HG02970 (cell line): ENCODE measurements at regions not wholly inside any gene's neighbourhood (a gene's known extent, or its start where the extent isn't known, plus 50 kb on each side); places are given as distances from the start of the nearest gene placed in this dataset.
"Not testable (repeated sequence)": the region's sequence is repeated elsewhere in the genome, so short reads cannot be mapped to it uniquely, and the experiment has no call there.

Experiments
- ATAC-seq: cut with Tn5 transposase; IDR thresholded peaks from one replicate; pipeline ENCODE4 v1.9.1; 2021; ENCODE audit warnings: mild to moderate bottlenecking, moderate library complexity, moderate number of reproducible peaks; ENCODE audit not compliant: unreplicated experiment, low FRiP score

DNA sequence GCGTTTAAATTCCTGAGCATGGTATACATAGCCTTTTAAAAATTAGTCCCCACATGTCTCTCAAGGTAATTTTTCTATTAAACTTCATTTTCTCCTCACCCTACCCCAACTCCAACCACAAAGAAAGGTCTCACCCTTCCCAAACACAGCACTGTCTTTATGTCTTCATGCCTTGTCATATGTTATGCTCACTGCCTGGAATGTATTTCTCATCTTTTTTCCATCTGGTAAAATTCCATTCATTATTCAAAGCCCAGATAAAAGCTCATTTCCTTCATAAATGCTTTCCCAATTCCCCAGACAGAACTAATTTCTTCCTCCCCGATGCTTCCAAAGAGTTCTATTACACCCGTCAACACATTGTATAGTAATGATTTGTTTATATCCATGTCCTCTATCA is 302.0 kb downstream of the ALDH8A1 start:
- no peak for ATAC-seq

DNA sequence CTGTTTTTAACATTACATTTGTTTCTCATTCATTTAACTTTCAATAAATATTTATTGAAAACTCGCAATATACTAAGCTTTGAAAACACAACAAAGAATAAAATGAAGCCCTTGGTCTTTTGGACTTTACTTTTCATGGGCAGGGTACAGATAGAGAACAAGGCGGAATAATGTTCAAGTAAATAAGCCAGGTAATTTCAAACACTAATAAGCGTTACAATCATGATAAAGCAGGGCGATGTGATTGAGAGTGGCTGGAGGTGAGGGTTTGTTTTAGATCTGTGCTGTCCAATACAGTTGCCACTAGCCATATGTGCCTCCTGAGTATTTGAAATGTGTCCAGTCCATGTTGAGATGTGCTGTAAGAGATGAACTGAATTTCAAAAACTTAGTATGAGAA is 307.1 kb downstream of the ALDH8A1 start:
- ATAC-seq, result no peak

DNA sequence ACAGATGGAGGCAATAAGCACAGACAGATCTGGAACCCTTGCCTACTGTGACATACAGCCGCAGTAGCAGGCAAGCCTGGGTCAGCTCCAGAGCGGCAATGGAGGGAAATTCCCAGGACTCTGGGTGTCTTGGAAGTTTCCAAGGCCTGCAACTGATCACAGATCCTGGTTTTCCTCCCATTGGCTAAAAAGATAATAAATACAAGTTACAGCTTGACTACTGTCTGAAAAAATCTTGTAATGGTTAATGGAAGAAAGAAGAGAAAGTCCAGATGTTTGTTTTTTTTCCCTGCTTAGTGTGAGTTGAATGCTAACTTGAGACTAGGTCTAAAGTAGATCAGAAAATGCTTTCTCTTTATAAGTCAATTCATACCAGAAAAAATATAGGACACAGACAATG is 307.6 kb downstream of the ALDH8A1 start:
- no peak for ATAC-seq

DNA sequence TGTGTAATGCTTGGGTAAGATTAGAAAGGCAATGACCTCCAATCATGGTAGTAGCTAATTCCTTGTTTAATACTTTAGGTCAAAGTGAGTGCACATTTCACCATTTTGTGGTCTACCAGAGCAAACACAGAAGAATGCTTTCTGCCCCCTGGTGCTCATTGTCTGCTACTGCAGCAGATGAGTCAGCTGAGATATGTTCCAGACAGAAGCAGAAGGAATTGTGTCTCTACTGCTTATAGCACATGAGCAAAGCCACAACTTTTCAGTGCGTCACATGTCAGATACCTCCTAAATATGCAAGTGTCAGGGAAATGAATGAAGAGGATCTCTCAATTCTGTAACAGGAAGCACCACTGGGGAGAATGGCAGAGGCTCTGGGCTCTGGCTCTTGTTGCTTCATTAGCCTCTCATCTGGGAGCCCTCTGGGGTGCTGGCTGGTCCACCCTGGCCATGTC is 308.9 kb downstream of the ALDH8A1 start:
- peak; percentile 78 for ATAC-seq

DNA sequence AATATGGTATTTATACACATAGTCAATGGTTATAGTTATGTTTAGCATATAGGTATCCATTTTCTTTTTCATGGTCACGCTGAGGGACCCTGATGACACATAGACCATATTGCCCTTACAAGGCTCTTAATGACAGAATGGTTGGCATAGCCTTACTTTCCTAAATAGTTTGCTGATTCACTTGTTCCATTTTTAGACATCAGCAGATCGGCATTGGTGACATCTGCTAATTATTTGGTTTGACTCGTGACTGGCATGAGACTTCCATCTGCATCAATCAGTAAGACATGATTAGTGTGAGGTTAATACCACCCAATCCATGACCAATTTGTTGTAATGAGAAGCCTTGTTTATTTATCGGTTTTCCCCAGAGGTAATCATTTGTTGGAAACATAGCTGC is 309.7 kb downstream of the ALDH8A1 start:
- ATAC-seq, result no peak

DNA sequence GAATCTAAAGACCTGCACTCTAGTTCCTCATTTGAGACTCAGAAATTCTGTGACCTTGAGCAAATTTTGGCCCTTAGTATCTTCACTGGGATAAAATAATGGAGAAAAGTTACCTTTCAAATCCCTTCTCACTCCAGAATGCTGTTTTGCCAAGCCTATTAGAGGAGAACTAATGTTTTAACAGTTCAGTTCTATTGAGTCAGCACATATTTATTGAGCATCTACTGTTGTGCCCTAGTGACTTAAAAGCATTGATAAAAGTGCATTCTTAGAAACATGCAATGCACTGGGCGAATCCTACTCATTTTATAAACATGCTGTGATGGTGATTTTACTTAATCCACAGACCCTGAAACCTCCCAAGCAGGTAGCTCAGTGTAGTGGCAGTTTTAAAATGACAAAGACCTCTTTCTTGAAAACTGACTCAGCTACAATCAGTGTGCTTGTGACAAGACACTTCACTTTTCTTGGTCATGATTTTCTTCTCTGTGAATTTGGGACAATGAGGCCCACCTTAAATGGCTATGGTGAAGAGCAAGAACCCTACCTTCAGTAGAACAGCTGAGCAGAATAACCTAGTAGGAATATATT is 312.0 kb downstream of the ALDH8A1 start:
- ATAC-seq, result no peak

DNA sequence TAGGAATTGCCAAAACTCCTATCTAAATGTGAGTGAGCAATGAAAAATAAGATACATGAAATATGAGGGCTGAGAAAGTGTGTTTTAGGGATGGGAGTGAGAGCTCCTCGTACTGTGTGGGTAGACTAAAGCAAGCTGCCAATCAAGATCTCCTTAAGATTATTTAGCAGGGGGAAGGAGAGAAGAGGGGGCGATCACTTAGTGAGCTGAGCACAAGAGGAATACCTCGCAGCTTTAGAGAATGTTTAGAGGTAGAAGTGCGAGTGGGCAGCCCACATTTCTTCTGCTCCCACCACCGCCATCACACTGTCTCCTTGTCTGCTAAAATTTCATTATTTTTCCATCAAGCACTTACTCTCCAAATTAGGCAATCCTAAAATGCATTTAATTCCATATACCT is 312.6 kb downstream of the ALDH8A1 start:
- no peak for ATAC-seq

DNA sequence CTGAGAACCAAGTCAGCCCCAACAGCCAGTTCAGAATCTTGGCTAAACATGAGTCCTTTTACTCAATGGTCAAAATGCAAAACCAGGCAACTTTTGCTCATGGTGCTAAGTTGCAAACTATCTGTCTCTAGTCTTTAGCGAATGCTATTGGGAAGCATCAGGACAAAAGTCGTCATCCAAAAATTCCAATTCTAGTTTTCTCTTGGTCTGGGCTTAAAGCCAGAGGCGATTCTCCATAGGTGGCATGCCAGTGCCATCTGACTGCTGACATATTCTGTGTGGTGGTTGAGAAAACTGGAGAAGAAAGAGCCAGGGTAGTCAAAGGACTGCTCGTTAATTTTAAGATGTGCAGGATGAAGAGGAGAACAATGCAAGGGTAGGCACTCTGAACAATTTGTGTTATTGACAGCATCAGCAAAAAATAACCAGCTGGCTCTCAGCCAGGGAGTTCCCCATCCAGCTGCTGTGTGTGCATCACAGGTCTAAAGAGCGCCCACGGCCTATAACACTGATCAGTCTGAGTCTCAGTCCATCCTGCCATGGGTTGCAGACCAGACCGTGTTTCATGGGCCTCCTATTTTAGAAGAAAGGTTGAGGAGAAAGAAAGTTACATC is 313.6 kb downstream of the ALDH8A1 start:
- ATAC-seq, result no peak

DNA sequence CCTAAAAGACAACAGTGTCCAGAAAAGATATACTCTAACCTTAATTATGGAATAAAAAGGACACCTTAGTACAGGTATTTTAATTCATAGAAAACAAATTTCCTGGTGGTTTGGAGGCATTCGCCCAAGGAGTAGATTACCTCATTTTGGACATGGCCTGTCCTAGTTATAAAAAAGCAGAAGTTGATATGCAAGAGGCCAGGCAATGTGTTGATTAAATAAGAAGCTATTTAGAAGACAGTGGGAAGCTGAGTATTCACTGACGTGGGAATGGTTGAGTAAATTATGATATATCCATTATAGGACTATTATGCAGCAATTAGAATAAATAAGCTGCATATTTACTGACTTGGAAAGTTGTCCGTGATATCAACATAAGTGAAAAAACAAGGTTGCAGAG is 314.9 kb downstream of the ALDH8A1 start:
- no peak for ATAC-seq

DNA sequence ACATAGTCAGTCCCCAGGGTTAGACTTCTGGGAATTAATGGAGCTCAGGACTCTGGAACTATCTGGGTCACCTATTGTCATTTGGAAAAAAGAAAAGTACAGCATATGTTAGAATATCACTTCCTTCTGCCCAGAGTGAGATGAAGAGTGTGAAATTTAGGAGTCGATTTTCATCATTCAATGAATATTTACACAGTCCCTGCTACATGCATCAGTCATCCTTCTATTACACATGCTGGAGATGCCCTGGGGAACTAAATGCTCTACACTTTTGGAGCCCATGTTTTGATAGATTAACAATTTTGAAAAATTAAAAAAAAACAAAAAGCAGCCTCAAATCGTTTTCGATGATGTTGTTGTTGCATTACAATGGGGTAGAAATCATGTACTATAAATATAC is 315.4 kb downstream of the ALDH8A1 start:
- ATAC-seq, result no peak

DNA sequence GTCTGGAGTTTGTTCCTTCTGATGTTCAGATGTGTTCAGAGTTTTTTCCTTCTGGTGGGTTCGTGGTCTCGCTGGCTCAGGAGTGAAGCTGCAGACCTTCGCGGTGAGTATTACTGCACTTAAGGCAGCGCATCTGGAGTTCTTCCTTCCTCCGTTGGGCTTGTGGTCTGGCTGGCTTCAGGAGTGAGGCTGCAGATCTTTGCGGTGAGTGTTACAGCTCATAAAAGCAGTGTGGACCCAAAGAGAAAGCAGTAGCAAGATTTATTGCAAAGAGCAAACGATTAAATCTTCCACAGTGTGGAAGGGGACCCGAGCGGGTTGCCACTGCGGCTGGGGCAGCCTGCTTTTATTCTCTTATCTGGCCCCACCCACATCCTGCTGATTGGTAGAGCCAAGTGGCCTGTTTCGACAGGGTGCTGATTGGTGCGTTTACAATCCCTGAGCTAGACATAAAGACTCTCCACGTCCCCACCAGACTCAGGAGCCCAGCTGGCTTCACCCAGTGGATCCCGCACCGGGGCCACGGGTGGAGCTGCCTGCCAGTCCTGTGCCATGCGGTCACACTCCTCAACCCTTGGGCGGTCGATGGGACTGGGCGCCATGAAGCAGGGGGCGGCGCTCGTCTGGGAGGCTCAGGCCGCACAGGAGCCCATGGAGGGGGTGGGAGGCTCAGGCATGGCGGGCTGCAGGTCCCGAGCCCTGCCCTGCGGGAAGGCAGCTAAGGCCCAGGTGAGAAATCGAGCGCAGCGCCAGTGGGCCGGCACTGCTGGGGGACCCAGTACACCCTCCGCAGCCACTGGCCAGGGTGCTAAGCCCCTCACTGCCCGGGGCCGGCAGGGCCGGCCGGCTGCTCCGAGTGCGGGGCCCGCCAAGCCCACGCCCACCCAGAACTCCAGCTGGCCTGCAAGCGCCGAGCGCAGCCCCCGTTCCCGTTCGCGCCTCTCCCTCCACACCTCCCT is 315.3 kb upstream of the SGK1 start:
- ATAC-seq, result not testable (repeated sequence)

DNA sequence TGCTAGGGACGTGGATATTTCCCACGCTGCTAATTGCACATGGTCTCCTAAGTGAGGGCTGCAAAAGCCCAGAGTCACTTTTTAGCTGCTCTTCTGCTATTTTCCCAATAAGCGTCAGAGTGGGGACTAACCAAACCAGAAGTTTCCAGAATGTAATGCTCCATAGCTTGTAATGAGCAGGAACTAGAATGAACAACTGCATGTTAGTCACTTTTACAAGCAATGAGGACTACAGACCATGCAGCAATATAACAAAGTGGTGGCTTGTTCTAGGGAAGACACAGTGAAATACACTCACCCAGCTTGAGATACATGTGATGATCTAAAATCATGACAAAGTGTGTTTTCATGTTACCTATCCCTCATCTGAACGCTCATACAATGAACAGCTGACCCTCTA is 314.1 kb upstream of the SGK1 start:
- no peak for ATAC-seq

DNA sequence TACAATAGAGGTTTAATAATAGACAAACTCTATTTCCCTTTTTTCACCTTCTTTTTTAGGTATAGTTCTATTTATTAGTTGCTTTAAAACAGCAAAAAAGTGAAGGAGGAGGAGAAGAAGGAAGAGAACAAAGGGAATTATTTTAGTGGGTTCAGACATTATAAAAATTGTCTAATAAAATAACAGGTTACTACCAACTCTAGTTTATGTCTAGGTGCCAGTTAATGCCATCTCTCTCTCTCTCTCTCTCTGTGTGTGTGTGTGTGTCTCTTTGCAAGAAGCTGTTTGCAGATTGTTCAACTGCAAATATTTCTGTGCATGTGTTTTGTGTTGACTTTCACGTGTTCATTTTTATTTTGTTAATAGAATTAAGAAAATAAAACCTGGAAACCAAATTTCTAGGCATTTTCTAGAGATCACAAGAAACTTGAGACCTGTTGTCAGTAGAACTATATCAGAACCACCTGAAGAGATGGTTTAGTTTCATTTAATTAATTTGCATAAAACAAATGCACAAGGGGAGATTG is 313.5 kb upstream of the SGK1 start:
- ATAC-seq, result no peak

DNA sequence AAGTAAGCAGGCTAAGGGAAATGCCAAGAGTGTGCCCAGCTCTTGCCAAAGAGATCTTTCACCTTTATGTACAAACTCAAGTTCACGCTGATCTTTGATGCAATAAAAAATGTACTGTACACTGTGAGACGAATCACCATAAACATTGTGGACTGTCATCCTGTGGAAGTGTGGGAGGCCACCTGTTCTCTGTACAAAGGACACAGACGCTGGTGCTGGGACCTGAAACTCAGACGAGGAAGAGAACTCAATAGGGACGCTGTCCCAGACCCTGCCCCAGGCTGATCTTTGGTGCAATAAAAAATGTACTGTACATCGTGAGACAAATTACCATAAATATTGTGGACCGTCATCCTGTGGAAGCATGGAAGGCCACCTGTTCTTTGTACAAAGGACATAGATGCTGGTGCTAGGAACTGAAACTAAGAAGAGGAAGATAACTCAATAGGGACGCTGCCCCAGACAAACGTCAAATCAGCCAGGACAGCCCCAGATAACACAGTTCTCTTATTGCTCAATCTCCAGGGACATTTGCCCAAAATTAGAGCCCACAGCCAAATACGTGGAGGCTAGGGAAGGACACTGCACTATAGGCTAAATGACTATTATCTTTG is 312.7 kb upstream of the SGK1 start:
- no peak for ATAC-seq

DNA sequence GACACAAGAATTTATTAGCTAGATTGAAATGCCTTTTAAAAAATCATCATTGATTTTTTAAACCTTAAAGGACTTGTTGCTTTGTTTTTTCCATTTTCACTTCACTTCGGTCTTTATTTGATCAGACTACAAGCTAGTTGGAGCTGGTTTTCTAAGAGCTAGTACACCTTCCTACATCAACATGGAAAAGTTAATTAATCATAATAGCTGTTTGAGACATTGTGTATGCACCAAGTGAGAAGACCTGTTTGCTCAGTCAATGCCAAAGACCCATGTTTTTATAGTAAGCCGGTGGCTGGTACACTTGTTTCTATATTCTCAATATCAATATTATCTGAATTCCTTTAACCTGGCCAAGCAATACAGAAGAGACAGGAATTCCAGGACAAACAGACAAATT is 310.2 kb upstream of the SGK1 start:
- no peak for ATAC-seq

DNA sequence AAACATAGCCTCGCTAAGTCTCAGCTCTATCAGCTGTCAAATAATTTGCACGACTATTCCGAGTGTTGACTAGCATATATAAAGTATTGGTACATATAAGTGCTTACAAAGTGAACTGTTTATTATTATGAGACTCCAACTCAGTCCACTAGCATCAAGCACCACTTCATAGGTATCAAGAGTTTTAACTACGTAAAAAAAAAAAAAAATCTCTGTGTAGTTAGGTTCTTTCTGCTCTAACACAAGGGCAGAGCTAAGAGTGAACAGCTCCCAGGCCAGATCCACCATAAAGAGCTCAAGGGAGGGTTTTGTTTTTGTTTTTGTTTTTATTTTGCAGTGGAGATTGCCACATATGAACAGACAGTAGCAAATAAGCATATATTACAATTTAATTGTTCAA is 309.8 kb upstream of the SGK1 start:
- ATAC-seq, result no peak

DNA sequence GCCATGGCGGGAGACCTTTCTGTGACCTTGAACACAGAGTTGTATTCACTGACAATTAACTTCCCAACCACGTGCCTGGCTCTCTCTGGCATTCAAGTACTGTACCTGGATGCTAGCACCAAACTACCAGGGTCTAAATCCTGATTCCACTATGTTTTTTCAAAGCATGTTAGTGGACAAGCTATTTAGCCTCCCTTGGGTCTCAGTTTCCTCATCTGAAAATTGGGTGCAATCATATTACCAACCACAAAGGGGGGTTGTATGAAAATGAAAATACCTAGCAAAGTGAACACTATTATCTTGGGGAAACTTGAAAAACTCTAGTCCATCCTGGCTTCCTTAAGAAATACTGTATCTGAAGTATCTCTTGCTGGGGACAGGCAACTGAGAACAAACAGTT is 308.7 kb upstream of the SGK1 start:
- no peak for ATAC-seq

DNA sequence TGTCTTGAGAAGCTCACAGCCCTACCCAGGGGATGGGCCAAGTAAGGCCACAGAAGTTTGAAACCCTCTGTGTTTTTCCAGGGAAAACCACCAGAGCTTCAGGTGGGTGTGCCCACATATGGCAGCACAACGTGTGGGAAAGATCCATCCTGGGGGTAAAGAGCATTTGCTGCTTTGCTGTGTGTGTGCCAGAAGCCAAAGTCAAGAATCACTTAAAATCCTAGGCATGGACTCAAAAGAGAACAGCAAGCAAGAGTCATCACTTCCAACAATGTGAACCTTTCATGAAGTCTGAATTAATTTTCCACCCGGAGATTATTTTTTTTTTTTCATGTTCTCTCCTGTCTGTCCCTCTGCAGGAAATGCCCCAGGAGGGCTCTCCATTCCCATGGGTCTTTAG is 308.2 kb upstream of the SGK1 start:
- no peak for ATAC-seq

DNA sequence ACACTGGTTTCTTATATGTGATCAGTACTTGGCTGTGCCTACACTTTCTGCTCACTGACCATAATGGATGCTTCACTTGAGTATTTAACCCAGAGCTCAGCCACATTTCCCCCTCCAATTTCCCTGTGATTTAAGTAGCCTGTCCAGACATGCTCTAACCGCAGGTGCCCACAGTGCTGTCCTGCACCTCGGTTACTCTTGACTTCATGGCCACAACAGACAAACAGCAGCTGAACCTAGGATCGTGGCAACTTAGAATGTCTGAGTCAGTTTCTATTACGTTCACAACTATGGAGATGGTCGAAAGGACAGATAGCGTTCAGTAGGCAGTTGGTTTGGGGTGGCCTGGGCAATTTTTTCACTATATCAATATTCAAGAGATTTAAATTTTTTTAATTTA is 306.9 kb upstream of the SGK1 start:
- no peak for ATAC-seq

DNA sequence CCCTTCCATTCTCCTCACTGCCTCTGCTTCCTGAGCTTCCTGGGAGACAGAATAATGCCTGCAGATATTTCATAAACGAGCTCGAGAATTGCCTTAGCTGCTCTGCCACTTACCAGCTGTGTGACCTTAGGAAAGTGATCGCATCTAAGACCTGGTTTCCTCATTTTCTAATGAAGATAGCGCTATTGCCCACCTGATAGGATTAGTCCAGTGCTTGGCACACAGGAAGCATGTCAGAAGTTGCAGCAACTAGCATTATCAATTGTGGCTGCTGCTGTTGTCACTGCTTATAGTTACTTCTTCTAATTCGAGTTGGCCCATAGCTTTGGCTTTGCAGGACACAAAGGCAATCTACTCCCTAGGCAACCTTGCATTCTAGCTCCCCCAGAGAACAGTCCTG is 305.5 kb upstream of the SGK1 start:
- no peak for ATAC-seq
